Gastroesophageal sphincter (tissue), 3 donors: ENCODE measurements at regions not wholly inside any gene's neighbourhood (a gene's known extent, or its start where the extent isn't known, plus 50 kb on each side); places are given as distances from the start of the nearest gene placed in this dataset.

Source experiments
- EP300 ChIP-seq: sonication (generic); formaldehyde crosslinking; IDR thresholded peaks from one replicate; pipeline ENCODE4 v1.6.1; 2017; ENCODE audit warnings: antibody characterized with exemption, mild to moderate bottlenecking
- POLR2AphosphoS5 ChIP-seq: sonication (generic); formaldehyde crosslinking; IDR thresholded peaks from one replicate; pipeline ENCODE4 v1.6.1; 2017; ENCODE audit warnings: antibody characterized with exemption
- TF ChIP-seq, protein P1 (sequence below), 4 experiments: fragments of 200-600 bp in 2 of 4; fragments of 450-650 bp in 2 of 4; sonication (generic) in 1 of 4; IDR thresholded peaks; one replicate each; pipeline ENCODE4 v1.5.1; 2017 to 2019; ENCODE audit warnings: antibody characterized with exemption in 4 of 4, mild to moderate bottlenecking in 2 of 4, moderate library complexity in 2 of 4

DNA sequence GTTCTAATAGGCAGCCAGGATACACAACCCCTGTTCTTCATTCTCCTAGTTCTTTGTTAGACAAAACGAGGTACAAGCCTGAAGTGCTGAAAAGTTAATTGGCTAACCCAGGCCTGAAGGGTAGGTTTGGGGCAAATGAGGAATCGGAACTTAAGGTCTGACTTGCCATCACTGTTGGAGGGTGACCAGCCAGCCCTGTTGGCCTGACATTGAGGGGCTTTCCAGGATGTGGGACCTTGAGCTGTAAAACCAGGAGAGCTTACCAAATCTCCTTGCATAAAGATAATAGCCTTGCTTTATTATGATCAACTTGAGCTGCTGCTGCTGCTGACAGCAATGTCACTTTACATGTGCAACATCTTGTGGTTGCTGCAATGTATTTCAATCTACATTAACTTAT, 256.0 kb downstream of the VAPA start:
- TF ChIP-seq, protein P1, sequence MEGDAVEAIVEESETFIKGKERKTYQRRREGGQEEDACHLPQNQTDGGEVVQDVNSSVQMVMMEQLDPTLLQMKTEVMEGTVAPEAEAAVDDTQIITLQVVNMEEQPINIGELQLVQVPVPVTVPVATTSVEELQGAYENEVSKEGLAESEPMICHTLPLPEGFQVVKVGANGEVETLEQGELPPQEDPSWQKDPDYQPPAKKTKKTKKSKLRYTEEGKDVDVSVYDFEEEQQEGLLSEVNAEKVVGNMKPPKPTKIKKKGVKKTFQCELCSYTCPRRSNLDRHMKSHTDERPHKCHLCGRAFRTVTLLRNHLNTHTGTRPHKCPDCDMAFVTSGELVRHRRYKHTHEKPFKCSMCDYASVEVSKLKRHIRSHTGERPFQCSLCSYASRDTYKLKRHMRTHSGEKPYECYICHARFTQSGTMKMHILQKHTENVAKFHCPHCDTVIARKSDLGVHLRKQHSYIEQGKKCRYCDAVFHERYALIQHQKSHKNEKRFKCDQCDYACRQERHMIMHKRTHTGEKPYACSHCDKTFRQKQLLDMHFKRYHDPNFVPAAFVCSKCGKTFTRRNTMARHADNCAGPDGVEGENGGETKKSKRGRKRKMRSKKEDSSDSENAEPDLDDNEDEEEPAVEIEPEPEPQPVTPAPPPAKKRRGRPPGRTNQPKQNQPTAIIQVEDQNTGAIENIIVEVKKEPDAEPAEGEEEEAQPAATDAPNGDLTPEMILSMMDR (IDR thresholded peaks at IDR 0.05): no peak
- TF ChIP-seq EP300 (no peak), POLR2AphosphoS5 (no peak)
